C4-2B (cell line): ENCODE measurements at regions not wholly inside any gene's neighbourhood (a gene's known extent, or its start where the extent isn't known, plus 50 kb on each side); places are given as distances from the start of the nearest gene placed in this dataset.

Source experiments
- ZFX ChIP-seq: fragments of 450-650 bp; IDR thresholded peaks from 2 replicates; pipeline ENCODE4 v1.6.1; 2017
- TF ChIP-seq, protein P1 (sequence below): fragments of 450-650 bp; conservative IDR thresholded peaks from 2 replicates; pipeline ENCODE4 v1.5.1; 2017; ENCODE audit warnings: mild to moderate bottlenecking

DNA sequence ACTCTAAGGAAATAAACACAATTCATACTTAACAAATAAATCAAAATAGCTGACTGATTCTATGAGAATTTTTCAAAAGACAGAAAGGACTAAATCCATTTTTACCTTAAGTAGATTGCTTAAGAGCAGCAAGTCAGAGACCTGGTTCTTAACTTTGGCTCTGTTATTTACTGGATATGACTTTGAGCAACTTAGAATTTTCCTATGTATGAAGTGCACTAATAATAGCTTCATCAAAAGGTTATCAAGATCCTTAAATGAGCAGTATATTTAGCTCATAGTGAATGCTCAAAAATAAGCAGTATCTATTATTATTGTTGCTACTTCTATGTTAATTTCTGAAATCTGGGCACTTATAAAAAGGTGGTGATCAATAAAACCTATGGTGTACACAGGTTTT, 95.3 kb downstream of the POSTN start:
- TF ChIP-seq, protein P1, sequence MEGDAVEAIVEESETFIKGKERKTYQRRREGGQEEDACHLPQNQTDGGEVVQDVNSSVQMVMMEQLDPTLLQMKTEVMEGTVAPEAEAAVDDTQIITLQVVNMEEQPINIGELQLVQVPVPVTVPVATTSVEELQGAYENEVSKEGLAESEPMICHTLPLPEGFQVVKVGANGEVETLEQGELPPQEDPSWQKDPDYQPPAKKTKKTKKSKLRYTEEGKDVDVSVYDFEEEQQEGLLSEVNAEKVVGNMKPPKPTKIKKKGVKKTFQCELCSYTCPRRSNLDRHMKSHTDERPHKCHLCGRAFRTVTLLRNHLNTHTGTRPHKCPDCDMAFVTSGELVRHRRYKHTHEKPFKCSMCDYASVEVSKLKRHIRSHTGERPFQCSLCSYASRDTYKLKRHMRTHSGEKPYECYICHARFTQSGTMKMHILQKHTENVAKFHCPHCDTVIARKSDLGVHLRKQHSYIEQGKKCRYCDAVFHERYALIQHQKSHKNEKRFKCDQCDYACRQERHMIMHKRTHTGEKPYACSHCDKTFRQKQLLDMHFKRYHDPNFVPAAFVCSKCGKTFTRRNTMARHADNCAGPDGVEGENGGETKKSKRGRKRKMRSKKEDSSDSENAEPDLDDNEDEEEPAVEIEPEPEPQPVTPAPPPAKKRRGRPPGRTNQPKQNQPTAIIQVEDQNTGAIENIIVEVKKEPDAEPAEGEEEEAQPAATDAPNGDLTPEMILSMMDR = no peak
- no peak for TF ChIP-seq ZFX
